A172 (cell line): ENCODE measurements at regions not wholly inside any gene's neighbourhood (a gene's known extent, or its start where the extent isn't known, plus 50 kb on each side); places are given as distances from the start of the nearest gene placed in this dataset.
"Not testable (repeated sequence)": the region's sequence is repeated elsewhere in the genome, so short reads cannot be mapped to it uniquely, and the experiment has no call there.

ENCODE experiments used
- DNase-seq: peaks from one replicate; pipeline ENCODE4 v3.0.0-alpha.2; 2015; ENCODE audit warnings: low spot score

DNA sequence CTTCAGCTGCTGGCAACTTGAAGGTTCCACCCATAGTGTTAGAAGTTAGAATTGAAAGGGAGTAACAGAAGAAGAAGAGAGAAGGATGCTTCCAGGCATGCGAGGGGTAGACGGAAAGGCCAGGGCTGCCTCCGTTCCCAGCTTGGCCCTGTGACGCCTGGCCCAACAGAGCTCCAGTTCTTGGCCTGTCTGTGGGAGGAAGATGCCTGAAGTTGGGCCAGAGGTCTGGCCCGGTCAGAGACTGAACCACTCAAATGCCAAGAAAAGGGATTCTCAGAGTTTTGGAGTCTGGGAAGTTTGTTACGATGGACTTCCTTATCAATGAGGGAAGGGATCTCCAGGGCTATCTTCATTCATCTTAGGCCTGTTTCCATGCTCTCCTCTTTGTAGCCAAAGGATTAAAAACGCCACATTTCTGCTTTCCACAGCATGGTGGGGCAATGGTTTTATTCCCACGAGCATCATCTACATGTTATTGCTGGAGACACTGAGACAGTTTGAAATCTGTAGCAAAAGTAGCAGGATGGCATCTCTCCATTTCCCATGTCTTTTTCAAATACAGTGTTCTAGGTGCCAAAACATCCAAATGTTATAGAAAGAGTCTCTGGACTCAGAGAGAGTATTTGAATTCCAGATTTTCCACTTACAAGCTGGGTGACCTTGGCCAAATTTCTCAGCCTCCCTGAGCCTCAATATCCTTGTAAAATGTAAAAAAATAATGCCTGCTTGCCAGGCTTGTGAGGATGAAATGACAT lies 65.4 kb upstream of the ANKRD55 start:
- no peak for DNase-seq

DNA sequence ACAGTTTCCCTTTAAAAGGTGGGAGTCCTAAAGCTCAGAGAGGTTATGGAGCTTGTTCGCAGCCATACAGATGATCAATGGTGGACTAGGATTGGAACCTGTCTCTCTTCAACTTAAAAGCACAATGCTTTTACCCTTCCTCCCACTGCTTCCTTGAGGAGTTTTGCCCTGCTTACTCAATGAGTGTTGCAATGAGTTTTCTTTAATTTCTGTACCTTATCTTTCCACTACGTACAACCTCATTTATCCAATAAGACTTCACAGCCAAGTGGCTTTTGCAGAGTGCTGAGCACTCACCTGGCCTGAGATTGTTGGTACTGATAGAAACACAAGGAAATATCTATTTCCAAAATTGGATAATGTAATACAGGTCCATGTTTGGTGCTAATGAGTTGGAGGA lies 64.7 kb upstream of the ANKRD55 start:
- DNase-seq: no peak

DNA sequence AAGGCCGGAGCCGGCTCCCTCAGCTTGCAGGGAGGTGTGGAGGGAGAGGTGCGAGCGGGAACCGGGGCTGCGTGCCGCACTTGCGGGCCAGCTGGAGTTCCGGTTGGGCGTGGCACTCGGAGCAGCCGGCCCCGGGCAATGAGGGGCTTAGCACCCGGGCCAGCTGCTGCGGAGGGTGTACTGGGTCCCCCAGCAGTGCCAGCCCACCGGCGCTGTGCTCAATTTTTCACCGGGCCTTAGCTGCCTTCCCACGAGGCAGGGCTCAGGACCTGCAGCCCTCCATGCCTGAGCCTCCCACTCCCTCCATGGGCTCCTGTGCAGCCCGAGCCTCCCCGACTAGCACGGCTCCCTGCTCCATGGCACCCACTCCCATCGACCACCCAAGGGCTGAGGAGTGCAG lies 62.2 kb upstream of the ANKRD55 start:
- not testable (repeated sequence) for DNase-seq

DNA sequence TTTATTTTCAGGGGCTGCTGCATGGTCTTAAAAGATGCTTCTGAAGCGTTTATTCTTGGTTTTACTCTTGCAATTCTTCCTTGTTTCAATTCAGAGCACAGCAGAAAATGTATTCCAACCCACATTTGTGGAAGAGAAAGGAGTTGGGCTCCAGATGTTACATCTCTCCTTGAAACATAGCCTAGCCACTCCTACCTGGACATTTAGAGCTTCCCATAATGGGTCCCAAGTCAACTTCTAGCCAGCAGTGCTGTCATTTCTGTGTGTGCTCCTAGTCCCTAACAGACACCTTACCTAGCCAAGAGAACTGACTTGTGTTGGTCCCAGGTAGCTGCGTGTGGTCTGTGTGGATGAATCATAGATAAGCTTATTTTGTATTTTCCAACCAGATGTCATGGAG lies 61.2 kb upstream of the ANKRD55 start:
- DNase-seq: no peak

DNA sequence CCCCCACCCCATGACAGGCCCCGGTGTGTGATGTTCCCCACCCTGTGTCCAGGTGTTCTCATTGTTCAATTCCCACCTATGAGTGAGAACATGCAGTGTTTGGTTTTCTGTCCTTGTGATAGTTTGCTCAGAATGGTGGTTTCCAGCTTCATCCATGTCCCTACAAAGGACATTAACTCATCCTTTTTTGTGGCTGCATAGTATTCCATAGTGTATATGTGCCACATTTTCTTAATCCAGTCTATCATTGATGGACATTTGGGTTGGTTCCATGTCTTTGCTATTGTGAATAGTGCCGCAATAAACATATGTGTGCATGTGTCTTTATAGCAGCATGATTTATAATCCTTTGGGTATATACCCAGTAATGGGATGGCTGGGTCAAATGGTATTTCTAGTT lies 59.7 kb upstream of the ANKRD55 start:
- DNase-seq: not testable (repeated sequence)

DNA sequence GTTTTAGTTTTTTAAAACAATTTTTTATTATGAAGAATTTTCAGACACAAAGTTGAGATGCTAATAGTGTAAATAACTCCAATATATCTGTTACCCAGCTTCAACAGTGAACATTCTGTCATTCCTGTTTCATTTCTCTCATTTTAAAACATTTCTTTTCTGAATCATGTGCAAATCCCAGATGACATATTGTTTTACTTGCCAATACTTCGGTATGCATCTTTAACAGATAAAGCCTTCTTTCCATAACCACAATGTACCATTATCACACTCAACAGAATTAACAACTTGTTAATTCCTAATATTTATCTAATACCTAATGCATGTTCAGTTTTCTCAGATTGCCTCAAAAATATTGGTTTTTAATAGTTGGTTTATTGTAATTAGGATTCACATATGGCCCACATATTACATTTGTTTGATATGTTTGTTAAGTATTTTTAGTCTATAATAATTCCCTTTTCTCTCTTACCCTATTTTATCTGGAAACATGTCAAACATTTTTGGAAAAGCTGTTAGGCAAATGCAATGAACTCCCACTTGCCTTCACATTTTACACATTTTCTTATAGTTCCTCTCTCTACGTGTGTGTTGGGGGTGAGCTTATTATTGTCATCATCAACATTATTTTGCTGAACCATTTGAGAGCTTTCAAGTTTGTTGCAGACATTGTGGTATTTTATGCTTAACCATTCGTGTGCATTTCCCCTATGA lies 58.7 kb upstream of the ANKRD55 start:
- no peak for DNase-seq

DNA sequence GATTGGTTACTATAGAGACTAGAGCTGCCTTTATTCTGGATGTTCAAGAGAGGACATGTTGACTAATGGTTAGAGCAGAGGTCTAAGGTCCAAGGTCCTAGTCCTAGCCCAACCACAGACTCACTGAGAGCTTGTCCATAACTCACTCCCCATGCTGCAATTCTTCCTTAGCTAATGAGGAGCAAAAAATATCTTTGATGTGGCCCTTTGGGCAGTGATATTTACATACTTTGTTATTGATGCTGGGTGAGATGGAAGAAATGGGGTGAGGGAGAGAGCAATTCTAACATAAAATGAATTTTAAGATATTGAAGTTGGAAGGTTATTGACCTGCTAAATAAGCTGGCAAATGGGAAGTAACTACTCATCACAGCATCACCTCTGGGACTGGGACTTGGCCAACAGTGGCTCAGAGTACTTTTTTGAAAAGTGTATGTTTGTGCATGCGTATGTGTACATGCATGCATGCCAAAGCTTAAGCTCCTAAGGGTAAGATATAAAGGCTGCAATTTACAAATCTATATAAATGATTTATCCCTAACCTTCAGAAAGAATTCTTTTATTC lies 58.0 kb upstream of the ANKRD55 start:
- DNase-seq: no peak

DNA sequence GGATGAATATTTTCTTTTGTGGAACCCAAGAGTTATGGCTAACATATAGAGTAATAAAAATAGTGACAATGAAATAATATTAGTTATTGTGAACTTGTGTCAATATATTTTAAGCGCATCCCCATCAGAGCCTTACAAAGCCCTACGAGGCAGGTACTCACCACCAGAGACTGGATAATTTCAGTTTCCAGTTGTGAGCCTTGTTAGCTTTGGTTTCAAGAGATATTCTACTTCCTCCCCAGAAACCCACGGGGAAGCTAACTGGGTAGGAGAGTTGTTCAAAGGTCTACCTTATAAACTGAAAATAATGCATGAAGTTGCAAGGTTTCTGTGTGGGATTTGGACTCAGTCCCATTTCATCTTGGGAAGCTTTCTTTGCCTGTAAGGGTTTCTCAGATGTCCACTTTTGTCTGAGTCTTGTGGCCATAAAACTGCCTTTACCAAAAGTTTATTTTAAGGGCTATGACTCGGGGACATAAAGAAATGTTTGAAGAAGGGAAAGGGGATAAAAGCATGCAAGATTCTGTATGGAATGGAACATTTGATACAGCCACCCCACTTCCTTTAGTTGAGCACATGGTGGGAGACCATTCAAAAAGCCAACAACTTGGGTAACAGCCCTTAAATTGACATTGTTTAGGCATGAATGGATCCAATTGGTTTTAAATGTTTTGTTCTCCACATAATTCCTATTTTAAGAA lies 57.4 kb upstream of the ANKRD55 start:
- DNase-seq: no peak

DNA sequence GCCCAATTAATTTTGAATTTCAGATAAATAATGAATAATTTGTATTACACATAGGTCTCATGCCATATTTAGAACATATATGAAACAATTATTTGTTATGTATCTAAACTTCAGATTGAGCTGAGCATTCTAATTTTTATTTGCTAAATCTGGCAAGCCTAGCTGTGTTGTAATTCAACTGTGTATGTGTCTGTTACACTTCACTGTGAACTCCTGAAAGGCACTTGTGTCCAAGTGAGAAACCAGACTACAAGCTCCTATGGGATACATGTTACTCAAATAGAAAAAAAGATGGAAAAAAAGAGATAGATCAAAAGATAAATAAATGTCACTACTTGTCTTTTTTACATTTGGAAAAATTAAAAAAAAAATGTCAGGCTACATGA lies 56.5 kb upstream of the ANKRD55 start:
- DNase-seq: no peak

DNA sequence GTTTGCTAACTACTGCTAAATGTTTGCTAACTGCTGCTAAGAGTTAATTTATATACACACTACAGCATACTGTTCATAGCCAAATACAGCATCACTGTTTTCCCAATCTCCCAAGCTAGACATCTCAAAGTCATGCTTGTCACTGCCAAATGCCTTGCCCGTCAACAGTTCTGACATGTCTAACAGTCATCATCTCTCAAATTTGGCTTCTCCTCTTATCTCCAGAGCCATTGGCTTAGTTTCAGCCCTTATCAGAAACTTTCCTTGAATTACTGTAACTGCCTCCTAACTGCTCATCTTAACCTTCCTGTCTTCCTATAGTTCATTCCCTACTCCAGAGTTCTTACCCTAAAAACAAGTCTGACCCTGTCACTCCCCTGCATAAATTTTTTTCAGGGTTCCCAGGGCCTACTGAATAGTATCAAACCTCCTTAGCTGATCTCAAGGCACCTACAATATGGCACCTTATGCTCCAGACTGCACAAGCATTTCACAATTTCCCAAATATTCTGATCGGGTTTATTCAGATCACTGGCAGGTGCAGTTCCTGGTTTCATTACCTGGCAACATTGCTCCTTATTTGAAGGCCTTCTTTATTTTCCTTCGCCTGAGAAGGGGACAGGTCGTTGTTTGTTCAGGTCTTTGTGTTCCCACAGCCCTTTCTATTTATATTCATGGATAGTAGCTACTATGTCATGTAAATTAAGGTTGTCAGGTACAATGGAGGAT lies 55.9 kb upstream of the ANKRD55 start:
- DNase-seq: no peak

DNA sequence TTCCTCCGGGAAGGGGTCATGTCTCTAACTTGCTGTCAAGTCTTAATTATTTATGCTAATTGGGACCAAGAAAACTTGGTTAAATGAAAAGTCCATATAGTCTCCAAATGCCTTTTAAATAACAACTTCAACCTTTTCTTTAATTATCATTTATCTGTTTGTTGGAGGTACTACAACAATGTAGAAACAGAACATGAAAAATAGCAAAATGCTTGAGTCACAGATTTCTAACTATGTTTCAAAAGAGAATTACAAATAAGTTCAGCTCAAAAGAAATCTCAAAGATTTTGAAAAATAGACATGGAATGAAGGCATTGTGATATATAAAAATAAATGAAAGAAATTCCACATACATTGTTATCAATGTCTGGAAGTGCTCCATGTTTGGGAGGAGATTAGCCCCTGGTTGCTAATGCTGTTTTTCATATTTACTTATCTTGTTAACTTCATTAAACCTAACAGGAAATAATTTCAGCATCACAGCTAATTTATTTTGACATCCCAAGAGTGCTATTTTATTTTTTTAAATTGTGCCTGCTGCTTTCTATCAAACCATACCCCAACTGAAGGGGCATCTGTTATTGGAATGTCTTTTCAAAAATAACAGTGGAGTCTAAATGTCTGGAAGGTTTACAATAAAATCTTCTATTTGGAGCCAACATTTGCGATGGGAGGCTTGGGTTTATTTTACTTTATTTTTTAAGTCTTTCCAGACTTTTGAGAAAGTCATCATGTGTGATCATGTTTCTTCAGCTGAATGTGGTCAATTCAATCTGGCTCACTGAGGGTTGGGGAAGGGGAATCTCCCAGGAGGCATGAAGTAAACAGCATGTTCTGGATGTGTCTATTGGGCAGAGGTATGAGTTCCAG lies 53.1 kb upstream of the ANKRD55 start:
- DNase-seq: no peak

DNA sequence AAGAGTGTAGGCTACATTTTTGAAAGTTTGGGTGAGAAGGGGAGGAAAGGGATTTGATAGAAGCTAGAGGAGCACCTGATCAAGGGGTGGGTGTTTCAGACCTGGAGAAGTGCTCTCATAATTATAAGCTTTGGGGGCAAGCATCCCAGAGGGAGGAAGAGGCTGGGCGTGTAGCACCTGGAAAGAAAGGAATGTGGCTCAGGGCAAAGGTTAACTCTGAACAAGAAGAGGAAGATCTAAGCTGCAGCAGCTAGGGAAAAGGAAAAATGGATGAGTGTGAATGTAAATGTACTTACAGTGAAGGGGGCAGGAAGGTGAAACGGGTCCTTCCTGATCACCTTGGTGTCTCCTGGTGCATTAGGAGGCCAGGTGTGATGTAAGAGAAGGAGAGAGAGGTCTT lies 49.8 kb upstream of the ANKRD55 start:
- DNase-seq: no peak
